ENCODE measurements at regions not wholly inside any gene's neighbourhood (a gene's known extent, or its start where the extent isn't known, plus 50 kb on each side); places are given as distances from the start of the nearest gene placed in this dataset.

GRCh38 chr5:93006915-93007314 is 574.1 kb downstream of the NR2F1-AS1 start:
- no peaks in the 10 kb centered on the region for H3K36me3 Mint-ChIP-seq
- H3K27me3 Mint-ChIP-seq (ENCODE audit: low read depth in 3 of 3) = no peaks in the 10 kb centered on the region
- no peak for DNase-seq
- no peaks in the 10 kb centered on the region for H3K4me1 Mint-ChIP-seq
- peaks cover 0 to 24% (median 5%) of the 10 kb centered on the region in 6 donors for H3K9me3 Mint-ChIP-seq
- H3K4me3 Mint-ChIP-seq = no peak overlapping the region
- no peak overlapping the region for H3K27ac Mint-ChIP-seq

GRCh38 chr5:92998456-92998855 is 582.6 kb downstream of the NR2F1-AS1 start:
- no peak overlapping the region for H3K27ac Mint-ChIP-seq
- H3K9me3 Mint-ChIP-seq = peaks cover 8 to 57% (median 17%) of the 10 kb centered on the region in 6 donors
- no peaks in the 10 kb centered on the region for H3K36me3 Mint-ChIP-seq
- H3K27me3 Mint-ChIP-seq (ENCODE audit: low read depth in 3 of 3) = peaks cover 0 to 2% (median 0%) of the 10 kb centered on the region in 3 donors
- H3K4me1 Mint-ChIP-seq = no peaks in the 10 kb centered on the region
- H3K4me3 Mint-ChIP-seq = no peak overlapping the region
- DNase-seq = no peak

- H3K27ac Mint-ChIP-seq = no peak overlapping the region
- no peaks in the 10 kb centered on the region for H3K27me3 Mint-ChIP-seq (ENCODE audit: low read depth in 3 of 3)
- H3K36me3 Mint-ChIP-seq = no peaks in the 10 kb centered on the region
- no peak for DNase-seq
- H3K9me3 Mint-ChIP-seq = peaks cover 6 to 41% (median 19%) of the 10 kb centered on the region in 6 donors
- H3K4me3 Mint-ChIP-seq = no peak overlapping the region
- H3K4me1 Mint-ChIP-seq = no peaks in the 10 kb centered on the region
Observed at GRCh38 chr5:92994392-92994791, 586.6 kb downstream of the NR2F1-AS1 start.

GRCh38 chr5:92992073-92992472 is 588.9 kb downstream of the NR2F1-AS1 start:
- Mint-ChIP-seq H3K4me1 (no peaks in the 10 kb centered on the region), H3K27ac (no peak overlapping the region), H3K9me3 (peaks cover 6 to 26% (median 15%) of the 10 kb centered on the region in 6 donors), H3K4me3 (no peak overlapping the region), H3K36me3 (no peaks in the 10 kb centered on the region), H3K27me3 (ENCODE audit: low read depth in 3 of 3) (no peaks in the 10 kb centered on the region)
- DNase-seq = no peak

- no peaks in the 10 kb centered on the region for H3K36me3 Mint-ChIP-seq
- H3K4me3 Mint-ChIP-seq = no peak overlapping the region
- H3K9me3 Mint-ChIP-seq = peaks cover 6 to 28% (median 17%) of the 10 kb centered on the region in 6 donors
- no peak for DNase-seq
- H3K27ac Mint-ChIP-seq = no peak overlapping the region
- no peaks in the 10 kb centered on the region for H3K27me3 Mint-ChIP-seq (ENCODE audit: low read depth in 3 of 3)
- H3K4me1 Mint-ChIP-seq = no peaks in the 10 kb centered on the region
Observed at GRCh38 chr5:92991581-92992067, 589.4 kb downstream of the NR2F1-AS1 start.

GRCh38 chr5:92990771-92991170 is 590.2 kb downstream of the NR2F1-AS1 start:
- H3K9me3 Mint-ChIP-seq = peaks cover 6 to 23% (median 16%) of the 10 kb centered on the region in 6 donors

GRCh38 chr5:92981001-92981400 is 600.0 kb downstream of the NR2F1-AS1 start:
- no peaks in the 10 kb centered on the region for H3K36me3 Mint-ChIP-seq
- peaks cover 2 to 26% (median 16%) of the 10 kb centered on the region in 6 donors for H3K9me3 Mint-ChIP-seq
- no peak overlapping the region for H3K4me3 Mint-ChIP-seq
- no peaks in the 10 kb centered on the region for H3K4me1 Mint-ChIP-seq
- peaks cover 0 to 2% (median 0%) of the 10 kb centered on the region in 3 donors for H3K27me3 Mint-ChIP-seq (ENCODE audit: low read depth in 3 of 3)
- H3K27ac Mint-ChIP-seq = no peak overlapping the region
- DNase-seq = no peak

More at GRCh38 chr5:92990771-92991170, 590.2 kb downstream of the NR2F1-AS1 start:
- no peak for DNase-seq
- H3K27ac Mint-ChIP-seq = no peak overlapping the region
- H3K4me1 Mint-ChIP-seq = no peaks in the 10 kb centered on the region
- H3K4me3 Mint-ChIP-seq = no peak overlapping the region
- H3K36me3 Mint-ChIP-seq = no peaks in the 10 kb centered on the region
- H3K27me3 Mint-ChIP-seq (ENCODE audit: low read depth in 3 of 3) = no peaks in the 10 kb centered on the region

GRCh38 chr5:92980491-92980890 is 600.5 kb downstream of the NR2F1-AS1 start:
- DNase-seq = no peak
- Mint-ChIP-seq H3K36me3 (no peaks in the 10 kb centered on the region), H3K9me3 (peaks cover 2 to 26% (median 15%) of the 10 kb centered on the region in 6 donors), H3K27ac (no peak overlapping the region), H3K27me3 (ENCODE audit: low read depth in 3 of 3) (peaks cover 0 to 2% (median 0%) of the 10 kb centered on the region in 3 donors), H3K4me1 (no peaks in the 10 kb centered on the region), H3K4me3 (no peak overlapping the region)

GRCh38 chr5:92979716-92980115 is 601.3 kb downstream of the NR2F1-AS1 start:
- no peak overlapping the region for H3K27ac Mint-ChIP-seq
- H3K4me1 Mint-ChIP-seq = no peaks in the 10 kb centered on the region
- H3K9me3 Mint-ChIP-seq = peaks cover 5 to 25% (median 13%) of the 10 kb centered on the region in 6 donors
- DNase-seq = no peak
- H3K36me3 Mint-ChIP-seq = no peaks in the 10 kb centered on the region
- no peak overlapping the region for H3K4me3 Mint-ChIP-seq
- peaks cover 0 to 2% (median 0%) of the 10 kb centered on the region in 3 donors for H3K27me3 Mint-ChIP-seq (ENCODE audit: low read depth in 3 of 3)

- no peak for DNase-seq
- no peak overlapping the region for H3K27ac Mint-ChIP-seq
- no peaks in the 10 kb centered on the region for H3K27me3 Mint-ChIP-seq (ENCODE audit: low read depth in 3 of 3)
- peaks cover under 1 to 19% (median 7%) of the 10 kb centered on the region in 6 donors for H3K9me3 Mint-ChIP-seq
- H3K4me1 Mint-ChIP-seq = no peaks in the 10 kb centered on the region
- H3K4me3 Mint-ChIP-seq = no peak overlapping the region
- no peaks in the 10 kb centered on the region for H3K36me3 Mint-ChIP-seq
Observed at GRCh38 chr5:92977846-92978540, 603.0 kb downstream of the NR2F1-AS1 start.

- Mint-ChIP-seq H3K4me3 (no peak overlapping the region), H3K27me3 (ENCODE audit: low read depth in 3 of 3) (peaks cover 0 to 2% (median 0%) of the 10 kb centered on the region in 3 donors), H3K4me1 (no peaks in the 10 kb centered on the region), H3K27ac (no peak overlapping the region), H3K36me3 (no peaks in the 10 kb centered on the region), H3K9me3 (peaks cover 3 to 20% (median 8%) of the 10 kb centered on the region in 6 donors)
- no peak for DNase-seq
Observed at GRCh38 chr5:92976156-92976555, 604.9 kb downstream of the NR2F1-AS1 start.

- no peak for DNase-seq
- no peak overlapping the region for H3K4me3 Mint-ChIP-seq
Observed at GRCh38 chr5:92969781-92970237, 611.2 kb downstream of the NR2F1-AS1 start.

GRCh38 chr5:92969191-92969780 is 611.7 kb downstream of the NR2F1-AS1 start:
- no peak for DNase-seq
- Mint-ChIP-seq H3K4me1 (no peaks in the 10 kb centered on the region), H3K27ac (no peak overlapping the region), H3K4me3 (no peak overlapping the region), H3K36me3 (no peaks in the 10 kb centered on the region), H3K27me3 (ENCODE audit: low read depth in 3 of 3) (peaks cover 0 to 2% (median 0%) of the 10 kb centered on the region in 3 donors), H3K9me3 (peaks cover 0 to 16% (median 13%) of the 10 kb centered on the region in 6 donors)

More at GRCh38 chr5:92969781-92970237, 611.2 kb downstream of the NR2F1-AS1 start:
- H3K27me3 Mint-ChIP-seq (ENCODE audit: low read depth in 3 of 3) = peaks cover 0 to 2% (median 0%) of the 10 kb centered on the region in 3 donors
- H3K9me3 Mint-ChIP-seq = peaks cover 0 to 20% (median 15%) of the 10 kb centered on the region in 6 donors
- no peaks in the 10 kb centered on the region for H3K4me1 Mint-ChIP-seq
- no peak overlapping the region for H3K27ac Mint-ChIP-seq
- no peaks in the 10 kb centered on the region for H3K36me3 Mint-ChIP-seq

GRCh38 chr5:92963800-92964199 is 617.2 kb downstream of the NR2F1-AS1 start:
- peaks cover 0 to 18% (median 5%) of the 10 kb centered on the region in 6 donors for H3K9me3 Mint-ChIP-seq
- no peaks in the 10 kb centered on the region for H3K4me1 Mint-ChIP-seq

More at GRCh38 chr5:92963800-92964199, 617.2 kb downstream of the NR2F1-AS1 start:
- H3K27ac Mint-ChIP-seq = no peak overlapping the region
- H3K27me3 Mint-ChIP-seq (ENCODE audit: low read depth in 3 of 3) = no peaks in the 10 kb centered on the region
- no peaks in the 10 kb centered on the region for H3K36me3 Mint-ChIP-seq
- no peak overlapping the region for H3K4me3 Mint-ChIP-seq
- DNase-seq = no peak

Measured in immature natural killer cell (primary cell).